ENCODE measurements at regions not wholly inside any gene's neighbourhood (a gene's known extent, or its start where the extent isn't known, plus 50 kb on each side); places are given as distances from the start of the nearest gene placed in this dataset.

- H3K36me3 ChIP-seq: no peaks in the 10 kb centered on the region
- no peaks in the 10 kb centered on the region for H3K4me1 ChIP-seq
- H3K4me3 ChIP-seq: no peak overlapping the region
- DNase-seq (ENCODE audit: low spot score): no peak
- TF ChIP-seq, protein P1, sequence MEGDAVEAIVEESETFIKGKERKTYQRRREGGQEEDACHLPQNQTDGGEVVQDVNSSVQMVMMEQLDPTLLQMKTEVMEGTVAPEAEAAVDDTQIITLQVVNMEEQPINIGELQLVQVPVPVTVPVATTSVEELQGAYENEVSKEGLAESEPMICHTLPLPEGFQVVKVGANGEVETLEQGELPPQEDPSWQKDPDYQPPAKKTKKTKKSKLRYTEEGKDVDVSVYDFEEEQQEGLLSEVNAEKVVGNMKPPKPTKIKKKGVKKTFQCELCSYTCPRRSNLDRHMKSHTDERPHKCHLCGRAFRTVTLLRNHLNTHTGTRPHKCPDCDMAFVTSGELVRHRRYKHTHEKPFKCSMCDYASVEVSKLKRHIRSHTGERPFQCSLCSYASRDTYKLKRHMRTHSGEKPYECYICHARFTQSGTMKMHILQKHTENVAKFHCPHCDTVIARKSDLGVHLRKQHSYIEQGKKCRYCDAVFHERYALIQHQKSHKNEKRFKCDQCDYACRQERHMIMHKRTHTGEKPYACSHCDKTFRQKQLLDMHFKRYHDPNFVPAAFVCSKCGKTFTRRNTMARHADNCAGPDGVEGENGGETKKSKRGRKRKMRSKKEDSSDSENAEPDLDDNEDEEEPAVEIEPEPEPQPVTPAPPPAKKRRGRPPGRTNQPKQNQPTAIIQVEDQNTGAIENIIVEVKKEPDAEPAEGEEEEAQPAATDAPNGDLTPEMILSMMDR (IDR thresholded peaks at IDR 0.05): no peak
- no peaks in the 10 kb centered on the region for H3K27me3 ChIP-seq
- H3K27ac ChIP-seq: no peak overlapping the region
- H3K9me3 ChIP-seq: no peaks in the 10 kb centered on the region
These were observed 504.0 kb upstream of the TGFBR2 start for GRCh38 chr3:30102356-30102755.

DNA sequence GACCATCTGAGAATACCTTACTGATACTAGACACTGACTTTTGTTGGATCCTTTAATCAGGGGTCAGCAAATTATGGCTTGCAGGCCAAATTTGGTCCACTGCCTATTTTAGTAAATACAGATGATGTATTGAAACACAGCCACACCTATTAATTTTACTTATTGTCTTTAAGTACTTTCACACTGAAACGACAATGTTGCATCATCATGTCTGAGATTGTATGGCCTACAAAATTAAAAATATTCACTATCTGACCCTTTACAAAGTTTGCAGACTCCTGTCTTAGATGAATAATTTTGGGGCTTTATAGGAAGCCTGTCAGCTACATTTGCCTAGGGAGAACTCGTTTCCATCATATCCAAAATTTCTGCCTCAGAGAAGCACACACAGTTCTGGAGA lies 503.2 kb upstream of the TGFBR2 start:
- Histone ChIP-seq H3K4me3 (no peak overlapping the region), H3K36me3 (no peaks in the 10 kb centered on the region), H3K9me3 (no peaks in the 10 kb centered on the region), H3K27me3 (no peaks in the 10 kb centered on the region), H3K27ac (no peak overlapping the region), H3K4me1 (no peaks in the 10 kb centered on the region)
- DNase-seq (ENCODE audit: low spot score): no peak
- TF ChIP-seq, protein P1 (IDR thresholded peaks at IDR 0.05): no peak

GRCh38 chr3:30107531-30107930 lies 498.9 kb upstream of the TGFBR2 start:
- TF ChIP-seq, protein P1 (IDR thresholded peaks at IDR 0.05): no peak
- H3K27ac ChIP-seq: no peak overlapping the region
- H3K9me3 ChIP-seq: no peaks in the 10 kb centered on the region
- no peaks in the 10 kb centered on the region for H3K36me3 ChIP-seq
- H3K4me3 ChIP-seq: no peak overlapping the region
- H3K27me3 ChIP-seq: no peaks in the 10 kb centered on the region
- no peak for DNase-seq (ENCODE audit: low spot score)
- no peaks in the 10 kb centered on the region for H3K4me1 ChIP-seq

DNA sequence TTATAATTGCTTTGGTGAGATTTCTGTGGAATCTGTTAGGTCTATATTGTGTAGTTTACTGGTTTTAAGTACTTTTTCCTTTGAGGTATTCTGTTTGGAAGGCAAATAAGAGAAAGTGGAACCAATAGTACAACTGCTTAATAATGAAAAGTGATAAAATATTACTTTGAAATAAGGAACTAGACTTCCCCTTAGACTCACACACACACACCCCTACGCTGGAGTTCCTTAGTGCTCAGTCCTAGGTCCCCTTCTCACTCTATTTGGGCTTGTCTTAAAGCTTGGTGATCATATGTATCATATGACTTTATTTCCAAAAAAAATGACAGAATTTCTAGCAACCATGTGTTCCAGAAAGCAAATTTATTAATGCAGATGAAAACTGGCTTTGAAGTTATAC lies 494.0 kb upstream of the TGFBR2 start:
- no peak overlapping the region for H3K27ac ChIP-seq
- DNase-seq (ENCODE audit: low spot score): no peak
- H3K4me1 ChIP-seq: peaks cover 0 to 4% of the 10 kb centered on the region in 2 donors
- H3K27me3 ChIP-seq: no peaks in the 10 kb centered on the region
- no peak overlapping the region for H3K4me3 ChIP-seq
- TF ChIP-seq, protein P1 (IDR thresholded peaks at IDR 0.05): no peak
- no peaks in the 10 kb centered on the region for H3K9me3 ChIP-seq
- H3K36me3 ChIP-seq: no peaks in the 10 kb centered on the region

- no peak for DNase-seq (ENCODE audit: low spot score)
- Histone ChIP-seq H3K4me3 (no peak overlapping the region), H3K36me3 (no peaks in the 10 kb centered on the region), H3K27ac (no peak overlapping the region), H3K9me3 (no peaks in the 10 kb centered on the region), H3K27me3 (no peaks in the 10 kb centered on the region), H3K4me1 (peaks cover 0 to 4% of the 10 kb centered on the region in 2 donors)
- TF ChIP-seq, protein P1 (IDR thresholded peaks at IDR 0.05): peak; percentile 41 to 77
These were observed 493.4 kb upstream of the TGFBR2 start for GRCh38 chr3:30112902-30113484.

GRCh38 chr3:30113906-30114305 lies 492.5 kb upstream of the TGFBR2 start:
- H3K27me3 ChIP-seq: no peaks in the 10 kb centered on the region
- no peak overlapping the region for H3K4me3 ChIP-seq
- no peak overlapping the region for H3K27ac ChIP-seq
- no peaks in the 10 kb centered on the region for H3K36me3 ChIP-seq
- TF ChIP-seq, protein P1 (IDR thresholded peaks at IDR 0.05): no peak
- H3K9me3 ChIP-seq: no peaks in the 10 kb centered on the region
- peaks cover 0 to 4% of the 10 kb centered on the region in 2 donors for H3K4me1 ChIP-seq
- no peak for DNase-seq (ENCODE audit: low spot score)
